GM18502 (cell line): ENCODE measurements at regions not wholly inside any gene's neighbourhood (a gene's known extent, or its start where the extent isn't known, plus 50 kb on each side); places are given as distances from the start of the nearest gene placed in this dataset.
A peak's percentile ranks its signal among the peaks of the same experiment; 100 is the strongest.

Experiments
- ATAC-seq: cut with Tn5 transposase; IDR thresholded peaks from one replicate; pipeline ENCODE4 v1.9.1; 2021; ENCODE audit warnings: mild to moderate bottlenecking; ENCODE audit not compliant: unreplicated experiment, poor library complexity

- no peak for ATAC-seq
These were observed 162.6 kb downstream of the SERPINI1 start for GRCh38 chr3:167898091-167898490.

- ATAC-seq, result no peak
These were observed 160.2 kb downstream of the SERPINI1 start for GRCh38 chr3:167895684-167896083.

GRCh38 chr3:167895178-167895577 lies 159.7 kb downstream of the SERPINI1 start:
- ATAC-seq, result no peak

GRCh38 chr3:167892205-167892604 lies 156.7 kb downstream of the SERPINI1 start:
- ATAC-seq, result no peak

GRCh38 chr3:167887096-167887495 lies 151.6 kb downstream of the SERPINI1 start:
- no peak for ATAC-seq

GRCh38 chr3:167886690-167887089 lies 151.2 kb downstream of the SERPINI1 start:
- ATAC-seq, result no peak

GRCh38 chr3:167885277-167885676 lies 149.8 kb downstream of the SERPINI1 start:
- no peak for ATAC-seq

- ATAC-seq, result no peak
These were observed 149.0 kb downstream of the SERPINI1 start for GRCh38 chr3:167884481-167884880.

GRCh38 chr3:167883452-167883851 lies 147.9 kb downstream of the SERPINI1 start:
- ATAC-seq, result no peak

- peak; percentile 92 for ATAC-seq
These were observed 146.6 kb downstream of the SERPINI1 start for GRCh38 chr3:167882057-167882667.

- ATAC-seq, result no peak
These were observed 144.7 kb downstream of the SERPINI1 start for GRCh38 chr3:167880183-167880582.

GRCh38 chr3:167876620-167877281 lies 141.2 kb downstream of the SERPINI1 start:
- no peak for ATAC-seq
